ENCODE measurements at regions not wholly inside any gene's neighbourhood (a gene's known extent, or its start where the extent isn't known, plus 50 kb on each side); places are given as distances from the start of the nearest gene placed in this dataset.

DNA sequence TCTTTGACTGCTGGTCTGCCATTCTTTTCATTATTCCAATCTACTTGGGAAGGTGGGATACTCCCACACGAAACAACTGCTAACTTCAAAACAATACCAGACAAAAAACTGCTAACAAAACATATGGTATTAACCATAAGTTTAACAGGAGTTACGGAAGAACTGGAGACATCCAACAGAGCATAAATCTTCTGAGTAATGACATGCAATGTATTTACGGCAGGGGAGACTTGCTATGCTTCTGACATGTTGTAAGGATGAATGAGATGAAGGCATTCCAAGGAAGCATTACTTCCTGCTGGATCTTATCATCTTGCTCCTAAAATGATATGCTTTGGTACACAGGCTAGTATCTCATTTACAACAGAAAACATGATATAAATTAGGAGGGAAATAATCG lies 85.8 kb downstream of the ZNF92 start:
- Histone ChIP-seq H3K4me2 (ENCODE audit: insufficient read depth in 1 of 2, low read depth in 2 of 2, low read length in 2 of 2) (no peak overlapping the region), H2BK5ac (ENCODE audit: low read depth, low read length) (no peak overlapping the region), H4K91ac (replicated peaks; ENCODE audit: insufficient read length, low read length) (no peak overlapping the region), H4K20me1 (replicated peaks in 1 of 2; ENCODE audit: control insufficient read depth in 1 of 2, insufficient read depth in 2 of 2, low read length in 2 of 2) (no peaks in the 10 kb centered on the region), H3K4me1 (replicated peaks in 1 of 4; ENCODE audit: control insufficient read depth in 3 of 4, insufficient read depth in 4 of 4, low read length in 3 of 4) (no peaks in the 10 kb centered on the region), H3K79me2 (ENCODE audit: control insufficient read depth in 1 of 2, insufficient read depth in 2 of 2, low read length in 2 of 2) (no peaks in the 10 kb centered on the region), H2BK20ac (ENCODE audit: low read length) (no peak overlapping the region), H3K4me3 (ENCODE audit: extremely low read depth in 1 of 4, insufficient read depth in 2 of 4, low read depth in 3 of 4, low read length in 4 of 4) (no peak overlapping the region), H2AK5ac (ENCODE audit: low read depth, low read length) (no peak overlapping the region), H3K36me3 (ENCODE audit: control insufficient read depth in 2 of 4, insufficient read depth in 4 of 4, low read length in 3 of 4) (no peaks in the 10 kb centered on the region), H3K79me1 (ENCODE audit: low read depth, low read length) (no peaks in the 10 kb centered on the region), H3K23me2 (ENCODE audit: low read depth, low read length) (no peaks in the 10 kb centered on the region), H3K4ac (replicated peaks; ENCODE audit: insufficient read length, low read depth, low read length) (no peak overlapping the region), H2BK15ac (ENCODE audit: low read length) (no peak overlapping the region), H2BK120ac (replicated peaks; ENCODE audit: low read depth, low read length) (no peak overlapping the region), H3K23ac (ENCODE audit: insufficient read length) (no peak overlapping the region), H3K56ac (replicated peaks; ENCODE audit: insufficient read length, low read depth, low read length) (no peak overlapping the region), H3K27ac (ENCODE audit: low read depth, low read length) (no peak overlapping the region), H3K9me3 (ENCODE audit: insufficient read depth in 2 of 2, low read depth in 1 of 2, low read length in 1 of 2) (no peaks in the 10 kb centered on the region), H3K9ac (replicated peaks in 1 of 4; ENCODE audit: extremely low read depth in 1 of 4, low read depth in 3 of 4, low read length in 3 of 4) (no peak overlapping the region), H3K27me3 (replicated peaks in 1 of 4; ENCODE audit: control insufficient read depth in 3 of 4, extremely low read depth in 1 of 4, insufficient read depth in 3 of 4, low read length in 3 of 4) (no peaks in the 10 kb centered on the region), H3K18ac (ENCODE audit: extremely low read depth, low read length) (no peak overlapping the region), H2AFZ (ENCODE audit: low read length) (no peak overlapping the region), H3K14ac (ENCODE audit: insufficient read length) (no peak overlapping the region), H4K5ac (ENCODE audit: insufficient read length, low read depth, low read length) (no peak overlapping the region), H2BK12ac (ENCODE audit: low read depth, low read length) (no peak overlapping the region), H4K8ac (ENCODE audit: extremely low read depth, insufficient read depth, low read length) (no peak overlapping the region)
- ChIA-PET POLR2A (ENCODE audit: partially characterized antibody) (no interaction called here), CTCF (ENCODE audit: partially characterized antibody) (no interaction called here)
- WGBS, 2 experiments (ENCODE audit: extremely low coverage in 1 of 2, insufficient coverage in 1 of 2, insufficient read length in 1 of 2, insufficient replicate concordance in 2 of 2, low coverage in 1 of 2, low lambda C conversion rate in 2 of 2, missing lambda C conversion rate in 1 of 2): 89% methylated on average over 4 of the region's 4 CpGs; no CpG with 5 or more reads in 1 of the 2 experiments
- no peak for FAIRE-seq
- TF ChIP-seq BRCA1 (IDR thresholded peaks at IDR 0.05; ENCODE audit: low read depth, low read length): no peak
- TF ChIP-seq CTBP2 (IDR thresholded peaks at IDR 0.05; ENCODE audit: borderline replicate concordance, insufficient read depth, insufficient read length, low read length): no peak
- no peak for TF ChIP-seq SIRT6 (IDR thresholded peaks at IDR 0.05; ENCODE audit: low read length)
- no peak for TF ChIP-seq RBBP5 (IDR thresholded peaks at IDR 0.05; ENCODE audit: borderline replicate concordance, low read depth, low read length)
- TF ChIP-seq HDAC6 (IDR thresholded peaks at IDR 0.05; ENCODE audit: low read depth, low read length): no peak
- no peak for TF ChIP-seq RNF2 (IDR thresholded peaks at IDR 0.05; ENCODE audit: borderline replicate concordance, low read depth, low read length, missing control alignments, poor library complexity, severe bottlenecking)
- TF ChIP-seq POLR2A (IDR thresholded peaks at IDR 0.05; ENCODE audit: control extremely low read depth in 1 of 2, low read depth in 2 of 2, low read length in 2 of 2): no peak
- no peak for TF ChIP-seq ASH2L (IDR thresholded peaks at IDR 0.05; ENCODE audit: low read length)
- TF ChIP-seq, protein P1, sequence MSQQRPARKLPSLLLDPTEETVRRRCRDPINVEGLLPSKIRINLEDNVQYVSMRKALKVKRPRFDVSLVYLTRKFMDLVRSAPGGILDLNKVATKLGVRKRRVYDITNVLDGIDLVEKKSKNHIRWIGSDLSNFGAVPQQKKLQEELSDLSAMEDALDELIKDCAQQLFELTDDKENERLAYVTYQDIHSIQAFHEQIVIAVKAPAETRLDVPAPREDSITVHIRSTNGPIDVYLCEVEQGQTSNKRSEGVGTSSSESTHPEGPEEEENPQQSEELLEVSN (IDR thresholded peaks at IDR 0.05): no peak
- no peak for TF ChIP-seq ZNF274 (IDR thresholded peaks at IDR 0.05; ENCODE audit: borderline replicate concordance, extremely low read depth, low read length)
- TF ChIP-seq JUN (IDR thresholded peaks at IDR 0.05; ENCODE audit: low read depth, low read length): no peak
- TF ChIP-seq BCL11A (IDR thresholded peaks at IDR 0.05; ENCODE audit: low read depth in 2 of 2, low read length in 2 of 2): no peak
- TF ChIP-seq, protein P2, sequence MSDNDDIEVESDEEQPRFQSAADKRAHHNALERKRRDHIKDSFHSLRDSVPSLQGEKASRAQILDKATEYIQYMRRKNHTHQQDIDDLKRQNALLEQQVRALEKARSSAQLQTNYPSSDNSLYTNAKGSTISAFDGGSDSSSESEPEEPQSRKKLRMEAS (IDR thresholded peaks at IDR 0.05): no peak
- TF ChIP-seq TAF7 (optimal IDR thresholded peaks at IDR 0.05; ENCODE audit: borderline replicate concordance, low read depth, low read length): no peak
- no peak for TF ChIP-seq KDM1A (IDR thresholded peaks at IDR 0.05; ENCODE audit: borderline replicate concordance, low read length)
- no peak for DNase-seq (ENCODE audit: low read depth in 1 of 2, low spot score in 2 of 2)

Data from H1 (cell line).